Inflammatory macrophage treated with lipopolysaccharide for 1 hour (primary cell): ENCODE measurements at regions not wholly inside any gene's neighbourhood (a gene's known extent, or its start where the extent isn't known, plus 50 kb on each side); places are given as distances from the start of the nearest gene placed in this dataset.

ENCODE experiments used
- DNase-seq, 2 donors: peaks; one replicate each; pipeline ENCODE4 v3.0.0-alpha.2; 2020 to 2022

DNA sequence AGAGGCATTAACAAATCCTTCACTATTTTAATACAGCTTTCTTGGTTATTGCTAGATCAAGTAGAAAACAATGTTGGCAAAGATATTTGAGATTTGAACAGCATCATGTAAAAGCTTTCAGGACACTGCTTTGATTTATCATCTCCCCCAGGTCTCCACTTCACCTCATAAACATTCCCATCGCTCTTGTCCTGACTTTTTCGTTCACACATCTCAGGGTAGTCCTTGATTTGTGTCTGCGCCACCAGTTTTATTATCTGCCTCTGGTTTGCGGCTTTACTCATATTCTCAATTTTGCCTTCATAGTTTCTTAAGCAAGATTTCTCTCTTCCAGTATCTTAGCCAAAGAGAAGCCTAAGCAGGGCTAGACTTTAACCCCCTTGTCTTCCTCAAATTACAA lies 63.5 kb upstream of the ROR1 start:
- no peak for DNase-seq

DNA sequence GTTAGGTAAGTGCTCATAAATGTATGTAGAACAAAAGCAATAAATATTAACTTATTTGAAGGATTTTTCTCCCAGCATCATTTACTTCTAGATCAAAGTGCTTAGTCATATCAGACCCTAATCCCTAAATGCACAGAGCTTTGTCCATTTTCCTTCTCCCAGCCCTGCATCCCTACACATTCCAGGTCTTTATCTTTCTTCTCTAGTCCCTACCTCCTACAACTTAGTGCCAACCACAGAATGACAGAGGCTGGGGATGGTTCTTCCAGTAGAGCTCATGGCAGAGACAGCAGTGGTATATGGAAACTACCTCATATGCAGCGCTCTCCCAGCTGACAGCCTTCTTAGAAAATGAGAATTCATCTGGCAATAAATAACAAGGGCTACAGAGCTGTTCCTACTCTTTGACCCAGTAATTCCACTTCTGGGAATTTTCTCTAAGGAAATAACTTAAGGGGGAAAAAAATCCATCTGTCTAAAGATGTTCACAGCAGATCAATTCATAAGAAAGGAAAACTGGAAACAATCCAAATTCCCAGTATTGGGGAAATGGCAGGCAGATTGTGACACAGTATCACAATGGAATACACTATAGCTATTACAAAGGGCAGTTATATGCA lies 62.9 kb upstream of the ROR1 start:
- no peak for DNase-seq

DNA sequence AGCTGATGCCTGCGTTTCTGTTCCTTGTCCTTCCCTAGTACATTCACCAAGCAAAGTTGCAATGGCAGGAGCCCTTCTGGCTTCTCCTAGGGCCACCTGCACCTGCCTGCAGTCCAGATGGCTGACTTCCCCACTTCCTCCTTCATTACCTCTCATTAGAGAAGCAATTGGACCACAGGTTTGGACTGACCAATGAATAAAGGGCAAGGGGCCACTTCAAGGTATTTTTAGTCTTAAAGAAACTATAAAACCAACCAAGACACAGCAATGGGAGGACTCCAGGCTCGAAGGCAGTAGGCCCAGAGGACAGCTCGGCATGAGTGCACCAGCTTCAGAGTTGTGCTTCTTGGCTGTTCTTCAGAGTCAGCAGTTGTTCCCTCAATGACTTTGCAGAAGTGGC lies 60.8 kb upstream of the ROR1 start:
- DNase-seq: no peak

DNA sequence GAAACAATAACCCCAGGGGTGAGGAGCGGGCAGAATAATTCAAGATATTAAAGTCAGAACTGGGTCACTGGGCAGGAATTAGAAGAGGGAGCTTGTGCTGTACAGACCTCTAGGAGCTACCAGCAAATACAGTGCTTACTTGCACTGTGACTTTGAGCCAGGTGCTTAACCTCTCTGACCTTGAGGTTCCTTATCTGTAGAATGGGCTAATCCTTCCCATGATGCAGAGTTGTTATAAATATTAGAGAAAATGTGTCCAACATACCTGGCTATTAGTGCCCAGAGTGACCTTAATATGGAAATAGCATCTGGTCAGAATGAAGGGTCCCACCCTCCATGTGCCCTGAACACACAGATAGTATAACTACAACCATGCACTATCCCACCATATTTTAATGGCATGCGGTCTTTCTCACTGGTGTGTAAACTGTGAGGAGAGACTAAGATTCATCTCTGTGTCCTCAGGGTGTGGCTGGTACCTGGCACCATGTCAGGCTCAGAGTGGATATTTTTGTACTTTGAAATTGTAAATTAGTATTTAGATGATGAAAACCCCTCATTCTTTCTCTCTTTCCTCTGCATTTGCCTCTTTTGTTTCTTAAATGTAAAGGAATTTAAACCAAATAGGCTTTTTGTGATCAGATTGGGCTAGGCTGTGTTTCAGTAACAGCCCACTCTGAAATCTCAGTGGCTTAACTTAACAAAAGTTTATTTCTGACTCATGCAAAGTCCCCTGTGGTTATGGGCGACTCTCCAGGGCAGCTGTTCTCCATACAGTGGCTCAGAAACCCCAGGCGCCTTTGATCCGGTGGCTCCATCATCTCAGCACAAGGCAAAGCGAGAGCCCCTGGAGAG lies 60.0 kb upstream of the ROR1 start:
- no peak for DNase-seq

DNA sequence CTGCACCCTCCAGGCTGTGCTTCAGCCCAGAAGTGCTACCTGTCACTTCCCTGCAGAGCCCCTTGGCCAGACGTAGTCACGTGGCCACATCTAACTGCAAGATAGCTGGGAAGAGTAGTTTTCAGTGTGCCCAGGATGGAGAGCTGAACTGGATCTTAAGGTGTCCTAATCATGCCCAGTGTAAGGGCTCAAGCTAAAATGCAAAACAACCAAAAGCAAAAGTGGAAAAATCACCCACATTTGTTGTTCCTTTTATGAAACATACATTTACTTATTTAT lies 59.4 kb upstream of the ROR1 start:
- DNase-seq: no peak

DNA sequence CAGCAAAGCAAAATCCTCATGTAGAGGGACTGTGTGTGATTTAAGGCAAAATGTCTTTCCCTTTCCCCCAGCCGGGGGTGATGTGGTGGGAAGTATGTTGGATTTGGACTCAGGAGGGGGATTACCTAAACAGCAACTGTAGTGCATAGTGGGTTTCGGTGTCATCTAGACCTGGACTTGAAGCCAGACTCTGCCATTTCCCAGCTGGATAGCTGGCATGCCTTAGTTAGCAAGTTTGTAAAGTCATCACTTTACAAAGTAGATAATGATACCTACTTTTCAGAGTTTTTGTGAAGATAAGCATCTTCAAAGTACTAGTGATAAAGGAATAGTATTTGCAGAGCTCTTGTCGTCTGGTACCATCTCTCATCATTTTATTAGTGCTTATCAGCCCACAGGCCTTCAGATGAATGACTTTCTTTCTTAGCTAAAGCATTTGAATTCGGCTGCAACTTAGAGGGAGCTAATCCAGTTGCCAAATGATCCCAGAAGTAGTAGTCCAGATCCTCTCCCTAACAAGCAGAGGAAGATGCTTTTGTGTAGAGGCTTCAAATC lies 56.2 kb upstream of the ROR1 start:
- no peak for DNase-seq

DNA sequence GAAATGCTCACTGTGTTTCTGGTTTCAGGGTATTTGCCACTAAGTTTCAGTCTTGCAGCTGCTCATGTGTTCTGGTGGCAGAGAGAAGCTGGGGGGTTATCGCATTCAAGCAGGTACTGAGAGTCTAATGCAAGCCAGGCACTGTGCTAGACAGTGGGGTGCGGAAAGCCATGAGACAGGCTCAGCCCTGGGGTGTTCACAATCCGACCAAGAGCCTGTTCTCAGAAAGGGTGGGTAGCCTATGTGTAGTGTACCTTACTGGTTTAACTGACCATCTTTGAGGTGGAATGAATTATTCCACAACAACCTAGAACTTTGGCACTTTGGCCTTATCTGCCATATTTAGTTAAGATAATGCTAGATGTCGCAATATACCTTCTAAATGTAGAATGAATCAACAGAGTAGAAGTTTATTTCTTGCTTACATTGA lies 55.3 kb upstream of the ROR1 start:
- no peak for DNase-seq

DNA sequence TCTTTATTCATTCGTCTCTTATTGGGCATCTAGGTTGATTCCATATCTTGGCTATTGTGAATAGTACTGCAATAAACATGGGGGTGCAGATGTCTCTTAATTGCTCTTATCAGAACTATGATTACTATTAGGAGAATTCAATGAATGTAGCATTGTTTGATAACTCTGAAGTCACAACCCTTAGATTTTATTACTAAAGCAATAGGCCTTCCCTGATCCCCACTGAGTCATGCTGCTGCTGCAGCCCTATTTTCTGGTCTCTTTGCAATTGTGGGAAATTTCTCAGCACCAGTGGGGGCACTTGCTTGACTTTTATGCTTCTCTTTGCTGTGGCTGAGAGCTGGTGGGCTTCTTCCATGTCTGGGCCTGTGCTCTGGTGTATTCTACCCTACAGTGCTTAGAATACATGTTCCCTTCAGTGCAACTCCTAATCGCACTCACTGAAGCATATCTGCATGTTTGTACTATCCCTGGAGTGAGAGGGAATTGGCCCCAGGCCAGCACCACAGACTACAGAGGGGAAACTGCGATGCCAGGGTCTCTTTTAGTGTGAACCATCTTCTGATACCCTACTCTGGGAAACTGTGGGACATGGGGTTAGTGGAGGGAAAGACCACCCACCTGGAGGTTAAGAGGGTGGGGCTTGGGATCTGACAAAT lies 52.2 kb upstream of the ROR1 start:
- DNase-seq: no peak

DNA sequence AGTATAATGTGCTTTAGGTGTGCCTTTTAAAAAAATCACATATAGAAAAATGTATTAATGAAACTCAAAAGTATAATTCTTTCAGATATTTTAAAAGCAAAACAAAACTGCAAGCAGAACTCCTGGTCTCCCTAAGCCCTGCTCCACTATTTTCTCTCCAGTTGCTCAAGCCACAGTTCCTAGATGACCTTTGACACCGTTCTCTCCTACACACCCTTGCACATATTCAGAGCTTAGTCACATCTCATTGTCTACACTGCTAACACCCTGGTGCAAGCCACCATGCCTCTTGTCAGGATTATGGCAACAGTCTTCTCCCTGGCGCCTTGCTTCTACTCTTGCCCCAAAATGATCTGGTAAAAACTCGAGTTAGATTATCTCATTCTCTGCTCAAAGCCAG lies 50.2 kb upstream of the ROR1 start:
- peak in 1 of 2 donors; percentile 3 for DNase-seq
